ENCODE measurements at regions not wholly inside any gene's neighbourhood (a gene's known extent, or its start where the extent isn't known, plus 50 kb on each side); places are given as distances from the start of the nearest gene placed in this dataset.

- DNase-seq = no peak
- TF ChIP-seq CTCF (IDR thresholded peaks at IDR 0.05; ENCODE audit: borderline replicate concordance, extremely low read depth, low read length, poor library complexity, severe bottlenecking) (no peak), EZH2 (IDR thresholded peaks at IDR 0.05; ENCODE audit: borderline replicate concordance, low read depth, low read length, severe bottlenecking) (no peak)
- no peaks in the 10 kb centered on the region for H3K27me3 ChIP-seq (ENCODE audit: insufficient read depth, low read length, poor library complexity)
- H3K4me2 ChIP-seq (ENCODE audit: insufficient read depth, low read length) = no peak overlapping the region
- no peak for ATAC-seq (ENCODE audit: insufficient read depth, low read depth)
- H3K9me3 ChIP-seq (ENCODE audit: insufficient read depth, low read length, severe bottlenecking) = no peaks in the 10 kb centered on the region
- no peak overlapping the region for H3K4me3 ChIP-seq (ENCODE audit: low read depth in 1 of 2, low read length in 2 of 2)
- no peaks in the 10 kb centered on the region for H3K36me3 ChIP-seq (ENCODE audit: insufficient read depth, low read length)
- H3K9ac ChIP-seq (ENCODE audit: low read depth, low read length) = no peak overlapping the region
- no peaks in the 10 kb centered on the region for H3K4me1 ChIP-seq (ENCODE audit: insufficient read depth, low read length)
- no peak overlapping the region for H3K27ac ChIP-seq (ENCODE audit: low read length)
- no peaks in the 10 kb centered on the region for H3K79me2 ChIP-seq (ENCODE audit: insufficient read depth, low read length)
- no peak overlapping the region for H2AFZ ChIP-seq (ENCODE audit: low read depth, low read length)
- H4K20me1 ChIP-seq (ENCODE audit: insufficient read depth, low read length) = no peaks in the 10 kb centered on the region
Measured at GRCh38 chr15:61396235-61396919, 167.3 kb upstream of the RORA start.

GRCh38 chr15:61393949-61394348 lies 164.8 kb upstream of the RORA start:
- ATAC-seq (ENCODE audit: insufficient read depth, low read depth) = no peak
- Histone ChIP-seq H3K4me1 (ENCODE audit: insufficient read depth, low read length) (no peaks in the 10 kb centered on the region), H3K9me3 (ENCODE audit: insufficient read depth, low read length, severe bottlenecking) (no peaks in the 10 kb centered on the region), H3K4me3 (ENCODE audit: low read depth in 1 of 2, low read length in 2 of 2) (no peak overlapping the region), H4K20me1 (ENCODE audit: insufficient read depth, low read length) (no peaks in the 10 kb centered on the region), H3K9ac (ENCODE audit: low read depth, low read length) (no peak overlapping the region), H2AFZ (ENCODE audit: low read depth, low read length) (no peak overlapping the region), H3K36me3 (ENCODE audit: insufficient read depth, low read length) (no peaks in the 10 kb centered on the region), H3K27me3 (ENCODE audit: insufficient read depth, low read length, poor library complexity) (no peaks in the 10 kb centered on the region), H3K27ac (ENCODE audit: low read length) (no peak overlapping the region), H3K79me2 (ENCODE audit: insufficient read depth, low read length) (no peaks in the 10 kb centered on the region), H3K4me2 (ENCODE audit: insufficient read depth, low read length) (no peak overlapping the region)
- TF ChIP-seq CTCF (IDR thresholded peaks at IDR 0.05; ENCODE audit: borderline replicate concordance, extremely low read depth, low read length, poor library complexity, severe bottlenecking) (no peak), EZH2 (IDR thresholded peaks at IDR 0.05; ENCODE audit: borderline replicate concordance, low read depth, low read length, severe bottlenecking) (no peak)
- DNase-seq = no peak

GRCh38 chr15:61393524-61393923 lies 164.4 kb upstream of the RORA start:
- Histone ChIP-seq H3K36me3 (ENCODE audit: insufficient read depth, low read length) (no peaks in the 10 kb centered on the region), H3K9me3 (ENCODE audit: insufficient read depth, low read length, severe bottlenecking) (no peaks in the 10 kb centered on the region), H3K4me1 (ENCODE audit: insufficient read depth, low read length) (no peaks in the 10 kb centered on the region), H3K79me2 (ENCODE audit: insufficient read depth, low read length) (no peaks in the 10 kb centered on the region), H3K4me3 (ENCODE audit: low read depth in 1 of 2, low read length in 2 of 2) (no peak overlapping the region), H3K4me2 (ENCODE audit: insufficient read depth, low read length) (no peak overlapping the region), H3K27ac (ENCODE audit: low read length) (no peak overlapping the region), H4K20me1 (ENCODE audit: insufficient read depth, low read length) (no peaks in the 10 kb centered on the region), H3K27me3 (ENCODE audit: insufficient read depth, low read length, poor library complexity) (no peaks in the 10 kb centered on the region), H3K9ac (ENCODE audit: low read depth, low read length) (no peak overlapping the region), H2AFZ (ENCODE audit: low read depth, low read length) (no peak overlapping the region)
- ATAC-seq (ENCODE audit: insufficient read depth, low read depth) (no peak), DNase-seq (no peak)
- TF ChIP-seq EZH2 (IDR thresholded peaks at IDR 0.05; ENCODE audit: borderline replicate concordance, low read depth, low read length, severe bottlenecking) = no peak
- no peak for TF ChIP-seq CTCF (IDR thresholded peaks at IDR 0.05; ENCODE audit: borderline replicate concordance, extremely low read depth, low read length, poor library complexity, severe bottlenecking)
